H9 (cell line): ENCODE measurements at regions not wholly inside any gene's neighbourhood (a gene's known extent, or its start where the extent isn't known, plus 50 kb on each side); places are given as distances from the start of the nearest gene placed in this dataset.

Experiments
- DNase-seq: peaks from one replicate; pipeline ENCODE4 v3.0.0-alpha.2; 2017
- H2AFZ ChIP-seq: one replicate; pipeline ENCODE4 v1.6.1; 2013; ENCODE audit warnings: mild to moderate bottlenecking, low read length, control low read depth, moderate library complexity
- H2AK5ac ChIP-seq: 2 replicates; pipeline ENCODE4 v1.6.1; 2013; ENCODE audit warnings: low read length, control low read depth, mixed read lengths; ENCODE audit not compliant: insufficient read length
- H2BK120ac ChIP-seq: one replicate; pipeline ENCODE4 v1.6.1; 2013; ENCODE audit warnings: low read depth, mild to moderate bottlenecking, low read length, control low read depth, inconsistent platforms; ENCODE audit not compliant: poor library complexity, severe bottlenecking
- H2BK12ac ChIP-seq: 2 replicates; pipeline ENCODE4 v1.6.1; 2013; ENCODE audit warnings: low read length, control low read depth, mixed read lengths, low read depth; ENCODE audit not compliant: insufficient read length
- H2BK15ac ChIP-seq: 2 replicates; pipeline ENCODE4 v1.6.1; 2013; ENCODE audit warnings: low read depth, low read length, control low read depth
- H2BK20ac ChIP-seq: one replicate; pipeline ENCODE4 v1.6.1; 2013; ENCODE audit warnings: low read depth, mild to moderate bottlenecking, low read length, control low read depth, inconsistent platforms; ENCODE audit not compliant: poor library complexity, severe bottlenecking
- H2BK5ac ChIP-seq: 2 replicates; pipeline ENCODE4 v1.6.1; 2013; ENCODE audit warnings: low read length, control low read depth, mixed read lengths; ENCODE audit not compliant: insufficient read length
- H3K14ac ChIP-seq: 2 replicates; pipeline ENCODE4 v1.6.1; 2013; ENCODE audit warnings: low read length, control low read depth; ENCODE audit not compliant: insufficient read depth
- H3K18ac ChIP-seq: 2 replicates; pipeline ENCODE4 v1.6.1; 2013; ENCODE audit warnings: low read depth, mild to moderate bottlenecking, mixed read lengths, low read length, control low read depth; ENCODE audit not compliant: insufficient read length
- H3K23ac ChIP-seq: 2 replicates; pipeline ENCODE4 v1.6.1; 2013; ENCODE audit warnings: low read length, control low read depth, mixed read lengths, low read depth; ENCODE audit not compliant: insufficient read length
- H3K23me2 ChIP-seq: 2 replicates; pipeline ENCODE4 v1.6.1; 2013; ENCODE audit warnings: low read depth, mild to moderate bottlenecking, mixed read lengths, low read length, control low read depth; ENCODE audit not compliant: insufficient read length, poor library complexity, severe bottlenecking
- H3K27ac ChIP-seq: 2 replicates; pipeline ENCODE4 v1.5.1; 2013; ENCODE audit warnings: low read length, control low read depth, mixed read lengths, low read depth; ENCODE audit not compliant: insufficient read length
- H3K27me3 ChIP-seq: 2 replicates; pipeline ENCODE4 v1.6.1; 2013; ENCODE audit warnings: low read length, control low read depth, inconsistent platforms; ENCODE audit not compliant: insufficient read depth
- H3K4ac ChIP-seq: 2 replicates; pipeline ENCODE4 v1.6.1; 2013; ENCODE audit warnings: low read depth, mild to moderate bottlenecking, control low read depth, inconsistent platforms, low read length, moderate library complexity
- H3K4me1 ChIP-seq: 2 replicates; pipeline ENCODE4 v1.6.1; 2013; ENCODE audit warnings: low read length, control low read depth, inconsistent platforms; ENCODE audit not compliant: insufficient read depth
- H3K4me2 ChIP-seq: 2 replicates; pipeline ENCODE4 v1.6.1; 2013; ENCODE audit warnings: low read length, control low read depth, mixed read lengths; ENCODE audit not compliant: insufficient read length, insufficient read depth
- H3K56ac ChIP-seq: 2 replicates; pipeline ENCODE4 v1.6.1; 2013; ENCODE audit warnings: low read depth, mild to moderate bottlenecking, mixed read lengths, low read length, control low read depth; ENCODE audit not compliant: insufficient read length
- H3K79me1 ChIP-seq: 2 replicates; pipeline ENCODE4 v1.6.1; 2013; ENCODE audit warnings: low read depth, mild to moderate bottlenecking, moderate library complexity, low read length, control low read depth, inconsistent platforms; ENCODE audit not compliant: insufficient read depth, poor library complexity, severe bottlenecking
- H3K79me2 ChIP-seq: 2 replicates; pipeline ENCODE4 v1.6.1; 2013; ENCODE audit warnings: low read length, control low read depth, inconsistent platforms; ENCODE audit not compliant: insufficient read depth
- H3K9ac ChIP-seq: 2 replicates; pipeline ENCODE4 v1.6.1; 2013; ENCODE audit warnings: low read length, control low read depth, mixed read lengths; ENCODE audit not compliant: insufficient read length; ENCODE audit errors: extremely low read depth
- H3K9me3 ChIP-seq: one replicate; pipeline ENCODE4 v1.6.1; 2013; ENCODE audit warnings: low read depth, low read length, inconsistent platforms; ENCODE audit not compliant: control insufficient read depth
- H3T11ph ChIP-seq: one replicate; pipeline ENCODE4 v1.6.1; 2013; ENCODE audit warnings: mild to moderate bottlenecking, low read length, control low read depth, inconsistent platforms
- H4K20me1 ChIP-seq: one replicate; pipeline ENCODE4 v1.6.1; 2013; ENCODE audit not compliant: control insufficient read depth, insufficient read length, insufficient read depth
- H4K5ac ChIP-seq: 2 replicates; pipeline ENCODE4 v1.6.1; 2013; ENCODE audit warnings: low read depth, mild to moderate bottlenecking, mixed read lengths, low read length, control low read depth; ENCODE audit not compliant: insufficient read length
- H4K8ac ChIP-seq: replicated peaks from 2 replicates; pipeline ENCODE4 v1.6.1; 2013; ENCODE audit warnings: low read length, control low read depth, mixed read lengths, low read depth; ENCODE audit not compliant: insufficient read length
- H4K91ac ChIP-seq: 2 replicates; pipeline ENCODE4 v1.6.1; 2013; ENCODE audit warnings: low read depth, mild to moderate bottlenecking, moderate library complexity, mixed read lengths, low read length, control low read depth; ENCODE audit not compliant: insufficient read length
- H3K27ac Mint-ChIP-seq, 3 experiments: 2 replicates in 2 of 3; 3 replicates in 1 of 3; pipeline ENCODE4 v1.8.0; 2020 to 2021; ENCODE audit warnings: mixed read lengths in 3 of 3, mild to moderate bottlenecking in 1 of 3, moderate library complexity in 1 of 3
- H3K27me3 Mint-ChIP-seq: 2 replicates; pipeline ENCODE4 v1.8.0; 2021; ENCODE audit warnings: low read depth, mild to moderate bottlenecking, moderate library complexity, mixed read lengths
- H3K36me3 Mint-ChIP-seq, 3 experiments: 2 replicates in 2 of 3; 3 replicates in 1 of 3; pipeline ENCODE4 v1.8.0; 2020 to 2021; ENCODE audit warnings: low read depth in 3 of 3, mixed read lengths in 3 of 3; ENCODE audit not compliant: insufficient read depth in 1 of 3
- H3K4me1 Mint-ChIP-seq, 2 experiments: 2 replicates each; pipeline ENCODE4 v1.8.0; 2020; ENCODE audit warnings: mixed read lengths in 2 of 2
- H3K4me3 Mint-ChIP-seq, 2 experiments: 2 replicates in 1 of 2; 3 replicates in 1 of 2; pipeline ENCODE4 v1.8.0; 2020 to 2021; ENCODE audit warnings: mild to moderate bottlenecking in 2 of 2, mixed read lengths in 2 of 2, moderate library complexity in 1 of 2
- H3K9me3 Mint-ChIP-seq, 2 experiments: 2 replicates in 1 of 2; 3 replicates in 1 of 2; pipeline ENCODE4 v1.8.0; 2020; ENCODE audit warnings: mild to moderate bottlenecking in 2 of 2, mixed read lengths in 2 of 2, moderate library complexity in 1 of 2
- WGBS: extraction: QIAGEN DNeasy Blood & Tissue Kit; methylation state at CpG from one replicate; pipeline ENCODE4 v1.1.7; 2013; ENCODE audit warnings: missing lambda C conversion rate, low lambda C conversion rate, mixed read lengths; ENCODE audit not compliant: insufficient read length; ENCODE audit errors: extremely low coverage; 5-methylcytosine and 5-hydroxymethylcytosine counted together
- TF ChIP-seq, protein P1 (sequence below): fragments of 200-600 bp; sonication (generic); conservative IDR thresholded peaks from 3 replicates; pipeline ENCODE4 v1.8.0; 2021; ENCODE audit warnings: antibody characterized with exemption, mild to moderate bottlenecking

- H2BK120ac ChIP-seq: no peak overlapping the region
- no peaks in the 10 kb centered on the region for H3K27me3 Mint-ChIP-seq
- H3K9me3 Mint-ChIP-seq: no peaks in the 10 kb centered on the region
- no peak overlapping the region for H3K9ac ChIP-seq
- no peaks in the 10 kb centered on the region for H3K4me1 ChIP-seq
- no peak overlapping the region for H2BK12ac ChIP-seq
- no peak overlapping the region for H3K27ac Mint-ChIP-seq
- H3K56ac ChIP-seq: no peak overlapping the region
- no peak overlapping the region for H2AK5ac ChIP-seq
- no peaks in the 10 kb centered on the region for H3K9me3 ChIP-seq
- H3K23me2 ChIP-seq: no peaks in the 10 kb centered on the region
- no peak overlapping the region for H3K4ac ChIP-seq
- H3K27ac ChIP-seq: no peak overlapping the region
- H3K4me1 Mint-ChIP-seq: peaks cover 6 to 8% of the 10 kb centered on the region in 2 experiments; a peak in 2 of 4 replicates
- TF ChIP-seq, protein P1, sequence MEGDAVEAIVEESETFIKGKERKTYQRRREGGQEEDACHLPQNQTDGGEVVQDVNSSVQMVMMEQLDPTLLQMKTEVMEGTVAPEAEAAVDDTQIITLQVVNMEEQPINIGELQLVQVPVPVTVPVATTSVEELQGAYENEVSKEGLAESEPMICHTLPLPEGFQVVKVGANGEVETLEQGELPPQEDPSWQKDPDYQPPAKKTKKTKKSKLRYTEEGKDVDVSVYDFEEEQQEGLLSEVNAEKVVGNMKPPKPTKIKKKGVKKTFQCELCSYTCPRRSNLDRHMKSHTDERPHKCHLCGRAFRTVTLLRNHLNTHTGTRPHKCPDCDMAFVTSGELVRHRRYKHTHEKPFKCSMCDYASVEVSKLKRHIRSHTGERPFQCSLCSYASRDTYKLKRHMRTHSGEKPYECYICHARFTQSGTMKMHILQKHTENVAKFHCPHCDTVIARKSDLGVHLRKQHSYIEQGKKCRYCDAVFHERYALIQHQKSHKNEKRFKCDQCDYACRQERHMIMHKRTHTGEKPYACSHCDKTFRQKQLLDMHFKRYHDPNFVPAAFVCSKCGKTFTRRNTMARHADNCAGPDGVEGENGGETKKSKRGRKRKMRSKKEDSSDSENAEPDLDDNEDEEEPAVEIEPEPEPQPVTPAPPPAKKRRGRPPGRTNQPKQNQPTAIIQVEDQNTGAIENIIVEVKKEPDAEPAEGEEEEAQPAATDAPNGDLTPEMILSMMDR: no peak
- no peaks in the 10 kb centered on the region for H3K27me3 ChIP-seq
- H2BK20ac ChIP-seq: no peak overlapping the region
- H4K8ac ChIP-seq: no peak overlapping the region
- no peak overlapping the region for H3T11ph ChIP-seq
- no peak overlapping the region for H3K18ac ChIP-seq
- no peak overlapping the region for H2AFZ ChIP-seq
- H2BK15ac ChIP-seq: no peak overlapping the region
- no peak overlapping the region for H3K14ac ChIP-seq
- H3K36me3 Mint-ChIP-seq: no peaks in the 10 kb centered on the region
- H2BK5ac ChIP-seq: no peak overlapping the region
- H4K5ac ChIP-seq: no peak overlapping the region
- no peak overlapping the region for H4K91ac ChIP-seq
- no peaks in the 10 kb centered on the region for H3K79me1 ChIP-seq
- no CpG with 5 or more reads among the region's 3 CpGs for WGBS
- H3K4me2 ChIP-seq: no peak overlapping the region
- H4K20me1 ChIP-seq: no peaks in the 10 kb centered on the region
- H3K23ac ChIP-seq: no peak overlapping the region
- H3K4me3 Mint-ChIP-seq: no peak overlapping the region
- no peak for DNase-seq
- H3K79me2 ChIP-seq: no peaks in the 10 kb centered on the region
Observed at GRCh38 chr9:103335461-103335860, 340.3 kb downstream of the CYLC2 start.
